Myocyte (in vitro differentiated cells): ENCODE measurements at regions not wholly inside any gene's neighbourhood (a gene's known extent, or its start where the extent isn't known, plus 50 kb on each side); places are given as distances from the start of the nearest gene placed in this dataset.

Experiments used
- DNase-seq: peaks from one replicate; pipeline ENCODE4 v3.0.0-alpha.2; 2012; ENCODE audit warnings: low read depth

DNA sequence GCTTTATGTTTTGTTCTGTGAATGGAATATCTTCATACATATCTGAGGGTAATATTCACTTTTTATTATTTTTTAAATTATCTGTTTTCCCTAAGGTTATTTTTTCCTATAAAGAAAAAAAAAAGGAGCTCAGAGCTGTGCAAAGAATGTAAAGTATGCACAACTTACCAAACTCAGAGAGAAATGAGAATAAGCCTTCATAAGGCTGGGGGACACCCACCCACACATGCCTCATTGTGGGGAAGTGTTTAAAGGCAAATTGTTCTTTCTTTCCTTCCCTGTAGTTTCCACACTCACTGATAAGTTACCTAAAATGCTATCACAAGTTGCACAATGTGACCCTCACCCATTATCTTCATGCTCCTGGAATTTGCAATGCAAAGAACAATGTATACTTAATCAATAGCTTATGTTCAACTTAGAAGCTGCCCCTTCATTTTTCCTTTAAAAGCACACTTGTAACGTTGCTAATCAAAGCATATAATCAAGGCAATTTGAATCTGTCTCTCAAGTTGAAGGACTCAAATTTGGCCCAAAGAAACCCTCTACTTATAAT is 108.1 kb downstream of the GNAT3 start:
- DNase-seq, result peak; percentile 16

DNA sequence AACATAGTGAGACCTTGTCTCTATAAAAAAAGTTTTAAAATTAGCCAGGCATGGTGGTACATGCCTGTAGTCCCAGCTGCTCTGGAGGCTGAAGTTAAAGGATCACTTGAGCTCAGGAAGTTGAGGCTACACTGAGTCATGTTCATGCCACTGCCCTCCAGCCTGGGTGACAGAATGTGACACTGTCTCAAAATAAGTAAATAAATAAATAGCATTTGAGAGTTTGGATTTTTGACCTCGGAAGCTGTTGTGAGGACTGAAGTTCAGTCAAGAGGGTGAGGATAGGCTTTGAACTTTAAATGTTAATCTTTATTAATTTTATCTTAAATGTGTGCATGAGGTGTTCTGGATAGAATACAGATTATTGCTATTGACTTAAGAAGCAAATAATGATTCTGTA is 110.2 kb downstream of the GNAT3 start:
- DNase-seq, result no peak

DNA sequence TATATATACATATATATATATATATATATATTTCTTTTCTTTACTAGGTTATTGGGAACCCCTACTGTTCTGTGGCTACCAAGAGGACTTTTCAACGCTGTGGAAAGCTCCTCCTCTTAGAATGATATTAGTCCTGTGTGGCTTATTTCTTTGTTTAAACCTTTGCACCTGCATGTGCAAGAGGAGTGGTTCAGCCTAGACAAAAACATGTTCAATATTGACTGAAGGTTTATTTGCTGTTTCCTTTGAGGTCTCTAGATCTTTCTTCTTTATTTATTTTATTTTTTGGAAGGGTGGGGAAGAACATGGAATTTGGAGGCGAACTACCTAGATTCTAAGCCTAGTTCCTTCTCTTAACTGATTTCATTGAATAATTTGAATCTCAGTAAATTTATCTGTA is 118.1 kb downstream of the GNAT3 start:
- no peak for DNase-seq

- peak; percentile 68 for DNase-seq
Observed at GRCh38 chr7:80392229-80393169, 119.4 kb downstream of the GNAT3 start.

GRCh38 chr7:80387634-80388193 is 124.2 kb downstream of the GNAT3 start:
- DNase-seq, result no peak

DNA sequence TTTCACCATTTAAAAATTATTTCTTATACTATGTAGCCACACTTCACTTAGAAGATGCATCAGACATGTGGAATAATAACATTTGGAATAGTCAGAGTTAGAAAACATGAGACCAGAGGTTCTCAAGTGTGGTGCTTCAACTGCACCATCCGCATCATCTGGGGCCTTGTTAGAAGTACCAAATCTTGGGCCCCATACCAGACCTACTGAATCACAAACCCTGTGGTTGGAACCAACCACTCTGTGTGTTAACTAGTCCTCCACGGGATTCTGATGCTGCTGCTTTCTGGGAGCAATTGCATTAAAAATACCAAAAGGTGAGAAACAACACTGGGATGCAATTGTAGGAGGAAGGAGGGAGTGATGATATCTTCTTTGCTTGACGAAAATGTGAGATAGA is 125.2 kb downstream of the GNAT3 start:
- peak; percentile 37 for DNase-seq

DNA sequence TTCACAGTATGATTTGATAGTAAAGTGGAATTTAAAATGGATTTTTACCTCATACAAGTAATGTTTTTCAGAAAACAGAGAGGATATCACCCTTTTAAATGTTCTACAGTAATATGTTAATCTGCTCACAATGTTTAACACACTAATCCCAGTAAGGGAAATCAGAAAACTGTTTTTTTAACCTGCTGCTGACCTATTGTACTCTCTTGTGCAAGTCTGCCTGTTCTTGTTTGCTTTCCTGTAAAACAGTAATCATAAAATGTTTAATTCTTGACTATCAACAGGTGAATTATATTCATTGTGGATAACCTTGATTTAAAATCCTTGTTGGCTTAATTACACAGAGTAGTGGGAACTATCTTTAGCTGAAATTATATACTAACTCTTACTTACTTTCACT is 126.4 kb downstream of the GNAT3 start:
- DNase-seq, result no peak

- no peak for DNase-seq
Observed at GRCh38 chr7:80380957-80381356, 130.9 kb downstream of the GNAT3 start.

DNA sequence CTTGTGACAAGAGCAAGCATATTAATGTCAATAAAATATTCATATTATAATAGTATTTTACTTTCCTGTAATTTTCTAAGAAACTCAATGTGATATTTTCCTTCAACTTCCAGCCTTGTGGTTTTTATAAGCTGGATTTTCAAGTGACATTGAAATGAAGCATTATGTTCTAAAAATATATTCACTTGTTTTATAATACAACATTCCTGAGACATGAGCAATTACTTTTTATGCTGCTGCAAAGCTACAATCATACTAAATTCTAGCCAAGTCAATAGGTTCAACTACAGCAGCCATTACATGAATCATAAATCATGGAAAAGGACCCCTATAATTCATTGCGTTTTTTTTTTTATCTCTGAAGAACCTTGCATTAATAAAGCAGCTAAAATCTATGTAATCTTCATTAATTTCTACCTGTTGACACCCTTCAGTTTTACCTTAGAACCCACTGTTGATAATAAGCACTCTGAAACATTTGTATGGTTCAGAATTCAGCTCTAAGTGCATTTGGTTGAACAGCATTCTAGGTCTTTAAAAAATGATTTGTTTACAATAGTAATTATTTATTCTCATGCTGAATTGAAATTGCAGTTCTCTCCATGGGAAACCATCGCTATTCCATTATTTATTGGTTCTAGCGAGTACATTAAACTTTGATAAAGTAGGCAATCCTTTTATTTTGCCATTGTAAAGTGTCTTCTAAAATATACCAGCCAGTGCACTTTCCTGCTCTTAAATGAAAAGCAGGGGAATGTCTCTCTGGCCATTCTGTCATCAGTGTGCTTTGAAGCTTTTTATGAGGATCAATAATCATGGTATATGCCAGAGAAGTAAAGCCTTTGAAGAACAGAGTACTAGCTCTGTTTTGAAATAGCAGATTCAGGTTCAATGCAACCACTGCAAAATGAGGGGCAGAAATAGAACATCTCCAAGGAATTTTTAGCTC is 132.6 kb downstream of the GNAT3 start:
- peak; percentile 66 for DNase-seq

GRCh38 chr7:80374321-80374720 is 137.5 kb downstream of the GNAT3 start:
- no peak for DNase-seq

DNA sequence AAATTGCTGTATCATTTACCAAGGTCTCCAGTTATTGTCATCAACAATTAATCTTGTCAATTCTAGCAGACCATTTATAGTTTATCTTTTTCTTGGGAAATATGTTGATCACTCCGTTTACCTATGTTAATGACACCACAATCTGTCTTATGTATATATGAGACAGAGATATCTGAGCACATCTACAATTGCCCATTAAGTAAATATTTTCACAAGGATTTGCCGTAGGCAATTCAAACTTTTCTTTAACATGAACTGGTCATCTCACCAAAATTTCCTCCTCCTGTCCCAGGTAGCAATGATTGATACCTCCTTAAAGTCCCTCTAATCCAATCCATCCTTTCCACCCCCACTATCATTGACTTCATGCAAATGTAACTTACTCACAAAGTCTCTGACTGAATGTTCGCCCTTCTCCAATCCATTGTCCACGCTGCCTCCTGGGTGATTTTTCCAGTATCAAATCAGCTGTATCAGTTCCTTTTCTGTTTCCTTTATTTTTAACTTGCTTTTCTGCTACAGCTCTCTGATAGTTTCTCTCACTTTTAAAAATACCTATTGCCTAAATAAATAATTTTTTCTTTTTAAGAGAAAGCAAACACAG is 138.3 kb downstream of the GNAT3 start:
- no peak for DNase-seq

- peak; percentile 65 for DNase-seq
Observed at GRCh38 chr7:80372415-80372814, 139.4 kb downstream of the GNAT3 start.

GRCh38 chr7:80370587-80370986 is 141.3 kb downstream of the GNAT3 start:
- no peak for DNase-seq

GRCh38 chr7:80369321-80369720 is 142.5 kb downstream of the GNAT3 start:
- no peak for DNase-seq

GRCh38 chr7:80362677-80363076 is 149.2 kb downstream of the GNAT3 start:
- DNase-seq, result no peak

DNA sequence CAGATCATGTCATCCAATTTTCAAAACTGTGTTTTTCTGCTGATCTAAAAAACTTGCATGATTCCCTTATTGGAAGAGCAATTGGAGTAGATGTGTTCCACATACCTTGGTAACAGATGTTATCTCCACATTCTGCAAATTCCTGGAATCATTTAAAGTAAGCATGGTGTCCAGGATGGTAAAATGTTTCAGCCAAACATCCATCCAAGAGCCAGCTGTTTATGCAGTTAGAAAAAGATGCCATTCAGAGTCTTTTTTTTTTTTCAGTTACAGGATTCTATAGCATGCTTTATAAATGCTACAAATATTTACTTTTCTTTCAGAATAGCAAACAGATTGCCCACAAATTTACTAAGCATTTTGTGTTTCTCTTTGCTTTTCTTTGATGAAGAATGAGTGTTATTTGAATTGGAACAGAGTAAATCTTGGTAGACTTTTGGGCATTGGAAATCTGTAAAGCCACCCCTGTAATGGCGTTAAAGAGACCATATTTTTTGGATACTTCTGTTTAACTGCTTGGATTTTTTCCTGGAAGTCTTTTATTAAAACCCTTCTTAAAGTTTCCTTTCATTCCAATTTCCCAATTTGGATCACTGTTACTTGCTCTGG is 149.8 kb downstream of the GNAT3 start:
- DNase-seq, result no peak

- DNase-seq, result no peak
Observed at GRCh38 chr7:80359476-80359875, 152.4 kb downstream of the GNAT3 start.

- no peak for DNase-seq
Observed at GRCh38 chr7:80359029-80359428, 152.8 kb downstream of the GNAT3 start.

DNA sequence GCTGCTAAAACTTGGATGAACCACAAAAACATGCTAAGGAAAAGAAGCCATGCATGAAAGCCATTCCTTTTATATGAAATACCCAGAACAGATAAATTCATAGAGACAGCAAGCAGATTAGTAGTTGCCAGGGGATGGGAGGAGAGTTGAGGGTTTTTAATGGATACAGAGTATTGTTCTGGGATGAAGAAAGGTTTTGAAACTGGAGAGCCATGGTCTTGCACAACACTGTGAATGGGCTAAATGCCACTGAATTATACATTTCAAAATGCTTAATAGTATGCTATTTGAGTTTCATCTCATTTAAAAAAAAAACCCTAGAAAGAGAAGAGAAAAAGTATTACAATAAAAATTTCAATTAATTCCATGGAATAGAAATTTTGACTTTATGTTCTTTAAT is 154.3 kb downstream of the GNAT3 start:
- DNase-seq, result peak; percentile 39

GRCh38 chr7:80350430-80350829 is 161.4 kb downstream of the GNAT3 start:
- no peak for DNase-seq

- DNase-seq, result peak; percentile 37
Observed at GRCh38 chr7:80348223-80348622, 163.6 kb downstream of the GNAT3 start.
